ENCODE measurements at regions not wholly inside any gene's neighbourhood (a gene's known extent, or its start where the extent isn't known, plus 50 kb on each side); places are given as distances from the start of the nearest gene placed in this dataset.

DNA sequence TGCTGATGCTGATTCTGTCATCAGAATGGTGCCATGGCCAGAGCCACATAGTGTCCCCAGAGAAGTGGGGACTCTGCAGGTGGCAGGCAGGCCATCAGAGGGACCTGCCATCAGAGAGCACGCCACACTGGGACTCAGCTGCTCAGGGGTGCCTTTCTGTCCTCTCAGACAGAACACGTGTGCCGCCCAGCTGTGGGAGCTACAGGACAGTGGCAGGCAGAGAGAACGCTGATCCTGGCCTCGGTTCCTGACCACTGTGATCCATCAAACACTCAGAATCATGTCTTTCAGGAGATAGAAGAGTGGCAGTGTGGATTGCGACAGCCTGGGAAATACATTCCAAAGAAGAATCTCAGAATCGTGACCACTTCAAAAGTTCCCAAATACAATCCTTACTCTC, 497.2 kb upstream of the SALL3 start:
- no peak for TF ChIP-seq CTCF (IDR thresholded peaks at IDR 0.05 in 8 of 11, conservative IDR thresholded peaks at IDR 0.05 in 3 of 11)
- no peak for TF ChIP-seq POLR2AphosphoS5 (IDR thresholded peaks at IDR 0.05)
- TF ChIP-seq POLR2A (IDR thresholded peaks at IDR 0.05): no peak

All from spleen (tissue), 7 donors.